ENCODE measurements at regions not wholly inside any gene's neighbourhood (a gene's known extent, or its start where the extent isn't known, plus 50 kb on each side); places are given as distances from the start of the nearest gene placed in this dataset.

- TF ChIP-seq, protein P1, sequence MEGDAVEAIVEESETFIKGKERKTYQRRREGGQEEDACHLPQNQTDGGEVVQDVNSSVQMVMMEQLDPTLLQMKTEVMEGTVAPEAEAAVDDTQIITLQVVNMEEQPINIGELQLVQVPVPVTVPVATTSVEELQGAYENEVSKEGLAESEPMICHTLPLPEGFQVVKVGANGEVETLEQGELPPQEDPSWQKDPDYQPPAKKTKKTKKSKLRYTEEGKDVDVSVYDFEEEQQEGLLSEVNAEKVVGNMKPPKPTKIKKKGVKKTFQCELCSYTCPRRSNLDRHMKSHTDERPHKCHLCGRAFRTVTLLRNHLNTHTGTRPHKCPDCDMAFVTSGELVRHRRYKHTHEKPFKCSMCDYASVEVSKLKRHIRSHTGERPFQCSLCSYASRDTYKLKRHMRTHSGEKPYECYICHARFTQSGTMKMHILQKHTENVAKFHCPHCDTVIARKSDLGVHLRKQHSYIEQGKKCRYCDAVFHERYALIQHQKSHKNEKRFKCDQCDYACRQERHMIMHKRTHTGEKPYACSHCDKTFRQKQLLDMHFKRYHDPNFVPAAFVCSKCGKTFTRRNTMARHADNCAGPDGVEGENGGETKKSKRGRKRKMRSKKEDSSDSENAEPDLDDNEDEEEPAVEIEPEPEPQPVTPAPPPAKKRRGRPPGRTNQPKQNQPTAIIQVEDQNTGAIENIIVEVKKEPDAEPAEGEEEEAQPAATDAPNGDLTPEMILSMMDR (IDR thresholded peaks at IDR 0.05): no peak
- TF ChIP-seq POLR2A (IDR thresholded peaks at IDR 0.05): no peak
Measured at GRCh38 chr3:170701696-170702678, 116.1 kb upstream of the SLC7A14 start.

All from esophagus squamous epithelium (tissue), 4 donors.